Tibial nerve (tissue), 4 donors: ENCODE measurements at regions not wholly inside any gene's neighbourhood (a gene's known extent, or its start where the extent isn't known, plus 50 kb on each side); places are given as distances from the start of the nearest gene placed in this dataset.

ENCODE experiments used
- DNase-seq, 2 donors: peaks; one replicate each; pipeline ENCODE4 v3.0.0-alpha.2; 2019; ENCODE audit warnings: low spot score in 2 of 2
- H3K27ac ChIP-seq, 4 donors: fragments of 200-600 bp; sonication (generic) in 3 of 4; one replicate each; pipeline ENCODE4 v1.5.1; 2017 to 2019; ENCODE audit warnings: mild to moderate bottlenecking in 1 of 4
- H3K27me3 ChIP-seq, 2 donors: fragments of 200-600 bp; sonication (generic) in 1 of 2; one replicate each; pipeline versions ENCODE4 v1.5.1 to v1.6.0; 2017 to 2019
- H3K36me3 ChIP-seq, 3 donors: fragments of 200-600 bp; sonication (generic); one replicate each; pipeline ENCODE4 v1.5.1; 2018 to 2019
- H3K4me1 ChIP-seq, 4 donors: fragments of 200-600 bp; sonication (generic) in 3 of 4; one replicate each; pipeline ENCODE4 v1.5.1; 2017 to 2019
- H3K4me3 ChIP-seq, 4 donors: fragments of 200-600 bp; sonication (generic) in 3 of 4; one replicate each; pipeline ENCODE4 v1.5.1; 2017 to 2019; ENCODE audit warnings: mild to moderate bottlenecking in 1 of 4, moderate library complexity in 1 of 4
- H3K9me3 ChIP-seq, 4 donors: fragments of 200-600 bp; sonication (generic) in 3 of 4; one replicate each; pipeline ENCODE4 v1.5.1; 2017 to 2019
- CTCF ChIP-seq, 5 experiments: fragments of 200-600 bp in 3 of 5; fragments of 450-650 bp in 2 of 5; sonication (generic) in 3 of 5; IDR thresholded peaks; one replicate each; pipeline ENCODE4 v1.5.1; 2016 to 2019; ENCODE audit warnings: antibody characterized with exemption in 5 of 5, mild to moderate bottlenecking in 3 of 5, moderate library complexity in 2 of 5
- EP300 ChIP-seq, 2 donors: sonication (generic); formaldehyde crosslinking; IDR thresholded peaks; one replicate each; pipeline ENCODE4 v1.6.1; 2017; ENCODE audit warnings: antibody characterized with exemption in 2 of 2, mild to moderate bottlenecking in 1 of 2
- POLR2A ChIP-seq, 2 donors: fragments of 450-650 bp; IDR thresholded peaks; one replicate each; pipeline ENCODE4 v1.6.1; 2017; ENCODE audit warnings: antibody characterized with exemption in 2 of 2, mild to moderate bottlenecking in 2 of 2, moderate library complexity in 2 of 2
- WGBS, 2 donors: methylation state at CpG; one replicate each; pipeline ENCODE4 v1.1.5; 2018; 5-methylcytosine and 5-hydroxymethylcytosine counted together

- DNase-seq, result no peak
- no peak overlapping the region for H3K27ac ChIP-seq
- no peaks in the 10 kb centered on the region for H3K36me3 ChIP-seq
- peaks cover 0 to 4% of the 10 kb centered on the region in 2 donors for H3K27me3 ChIP-seq
- H3K4me1 ChIP-seq, result peaks cover 0 to 7% (median 3%) of the 10 kb centered on the region in 4 donors
- H3K4me3 ChIP-seq, result no peak overlapping the region
- WGBS, 2 donors, result 83 to 85% methylated on average over 10 of the region's 10 CpGs
- H3K9me3 ChIP-seq, result no peaks in the 10 kb centered on the region
- TF ChIP-seq CTCF (IDR thresholded peaks at IDR 0.05) (no peak), EP300 (IDR thresholded peaks at IDR 0.05) (no peak), POLR2A (IDR thresholded peaks at IDR 0.05) (no peak)
Observed at GRCh38 chr10:123553810-123554430, 112.2 kb upstream of the GPR26 start.

GRCh38 chr10:123554656-123555055, 111.5 kb upstream of the GPR26 start:
- H3K4me3 ChIP-seq, result no peak overlapping the region
- H3K27me3 ChIP-seq, result peaks cover 0 to 4% of the 10 kb centered on the region in 2 donors
- no peaks in the 10 kb centered on the region for H3K9me3 ChIP-seq
- WGBS, 2 donors, result 78 to 88% methylated on average over 8 of the region's 8 CpGs
- no peak overlapping the region for H3K27ac ChIP-seq
- no peaks in the 10 kb centered on the region for H3K36me3 ChIP-seq
- TF ChIP-seq POLR2A (IDR thresholded peaks at IDR 0.05), result no peak
- no peak for TF ChIP-seq EP300 (IDR thresholded peaks at IDR 0.05)
- no peak for TF ChIP-seq CTCF (IDR thresholded peaks at IDR 0.05)
- peaks cover 0 to 12% (median 4%) of the 10 kb centered on the region in 4 donors for H3K4me1 ChIP-seq
- no peak for DNase-seq

- no peak for TF ChIP-seq EP300 (IDR thresholded peaks at IDR 0.05)
- TF ChIP-seq POLR2A (IDR thresholded peaks at IDR 0.05), result no peak
- no peak for TF ChIP-seq CTCF (IDR thresholded peaks at IDR 0.05)
- peaks cover 0 to 4% of the 10 kb centered on the region in 2 donors for H3K27me3 ChIP-seq
- no peaks in the 10 kb centered on the region for H3K9me3 ChIP-seq
- no peaks in the 10 kb centered on the region for H3K36me3 ChIP-seq
- H3K27ac ChIP-seq, result no peak overlapping the region
- no peak for DNase-seq
- peaks cover 0 to 12% (median 4%) of the 10 kb centered on the region in 4 donors for H3K4me1 ChIP-seq
- 89% methylated on average over 4 of the region's 4 CpGs for WGBS, 2 donors
- H3K4me3 ChIP-seq, result no peak overlapping the region
Observed at GRCh38 chr10:123555616-123556015, 110.5 kb upstream of the GPR26 start.

- 74 to 91% methylated on average over 7 of the region's 7 CpGs for WGBS, 2 donors
- no peak for DNase-seq
Observed at GRCh38 chr10:123556049-123556448, 110.1 kb upstream of the GPR26 start.

More at GRCh38 chr10:123556049-123556448, 110.1 kb upstream of the GPR26 start:
- Histone ChIP-seq H3K4me1 (peaks cover 0 to 12% (median 4%) of the 10 kb centered on the region in 4 donors), H3K36me3 (no peaks in the 10 kb centered on the region), H3K27me3 (peaks cover 0 to 4% of the 10 kb centered on the region in 2 donors), H3K4me3 (no peak overlapping the region), H3K9me3 (no peaks in the 10 kb centered on the region), H3K27ac (no peak overlapping the region)
- TF ChIP-seq EP300 (IDR thresholded peaks at IDR 0.05) (no peak), CTCF (IDR thresholded peaks at IDR 0.05) (no peak), POLR2A (IDR thresholded peaks at IDR 0.05) (no peak)
